Hepatocyte (in vitro differentiated cells): ENCODE measurements at regions not wholly inside any gene's neighbourhood (a gene's known extent, or its start where the extent isn't known, plus 50 kb on each side); places are given as distances from the start of the nearest gene placed in this dataset.

Experiments used
- CTCF ChIP-seq: fragments of 200-600 bp; sonication (generic); IDR thresholded peaks from 2 replicates; pipeline ENCODE4 v1.5.1; 2016; ENCODE audit warnings: antibody characterized with exemption, mild to moderate bottlenecking; ENCODE audit not compliant: poor library complexity
- EZH2phosphoT487 ChIP-seq: fragments of 200-600 bp; sonication (generic); IDR thresholded peaks from one replicate; pipeline ENCODE4 v1.6.1; 2018; ENCODE audit warnings: antibody characterized with exemption, mild to moderate bottlenecking, low read depth, moderate library complexity; ENCODE audit not compliant: unreplicated experiment, severe bottlenecking

- TF ChIP-seq CTCF = no peak
- no peak for TF ChIP-seq EZH2phosphoT487
These were observed 75.4 kb upstream of the HDAC4 start for GRCh38 chr2:239476029-239476756.
